C4-2B (cell line): ENCODE measurements at regions not wholly inside any gene's neighbourhood (a gene's known extent, or its start where the extent isn't known, plus 50 kb on each side); places are given as distances from the start of the nearest gene placed in this dataset.

Source experiments
- ZFX ChIP-seq: fragments of 450-650 bp; IDR thresholded peaks from 2 replicates; pipeline ENCODE4 v1.6.1; 2017
- TF ChIP-seq, protein P1 (sequence below): fragments of 450-650 bp; conservative IDR thresholded peaks from 2 replicates; pipeline ENCODE4 v1.5.1; 2017; ENCODE audit warnings: mild to moderate bottlenecking

DNA sequence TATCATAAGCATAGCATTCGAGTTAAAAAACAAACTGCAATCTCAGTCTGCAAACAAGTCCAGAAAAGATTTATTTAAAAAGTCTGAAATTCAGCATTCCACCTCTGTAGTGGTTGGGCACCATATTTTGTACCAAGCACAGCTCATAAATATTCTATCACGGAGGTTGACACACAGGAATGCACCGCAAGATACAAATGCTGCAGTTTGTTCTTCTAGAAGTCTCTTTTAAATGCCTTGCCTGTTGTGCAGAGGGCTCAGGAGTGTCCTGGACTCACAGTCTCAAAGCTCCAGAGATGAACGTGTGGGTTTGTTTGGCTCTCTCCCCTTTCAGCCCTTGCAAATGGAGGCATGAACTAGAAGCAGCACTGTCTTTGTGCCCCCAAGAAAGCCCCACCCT, 212.4 kb upstream of the USP24 start:
- TF ChIP-seq, protein P1, sequence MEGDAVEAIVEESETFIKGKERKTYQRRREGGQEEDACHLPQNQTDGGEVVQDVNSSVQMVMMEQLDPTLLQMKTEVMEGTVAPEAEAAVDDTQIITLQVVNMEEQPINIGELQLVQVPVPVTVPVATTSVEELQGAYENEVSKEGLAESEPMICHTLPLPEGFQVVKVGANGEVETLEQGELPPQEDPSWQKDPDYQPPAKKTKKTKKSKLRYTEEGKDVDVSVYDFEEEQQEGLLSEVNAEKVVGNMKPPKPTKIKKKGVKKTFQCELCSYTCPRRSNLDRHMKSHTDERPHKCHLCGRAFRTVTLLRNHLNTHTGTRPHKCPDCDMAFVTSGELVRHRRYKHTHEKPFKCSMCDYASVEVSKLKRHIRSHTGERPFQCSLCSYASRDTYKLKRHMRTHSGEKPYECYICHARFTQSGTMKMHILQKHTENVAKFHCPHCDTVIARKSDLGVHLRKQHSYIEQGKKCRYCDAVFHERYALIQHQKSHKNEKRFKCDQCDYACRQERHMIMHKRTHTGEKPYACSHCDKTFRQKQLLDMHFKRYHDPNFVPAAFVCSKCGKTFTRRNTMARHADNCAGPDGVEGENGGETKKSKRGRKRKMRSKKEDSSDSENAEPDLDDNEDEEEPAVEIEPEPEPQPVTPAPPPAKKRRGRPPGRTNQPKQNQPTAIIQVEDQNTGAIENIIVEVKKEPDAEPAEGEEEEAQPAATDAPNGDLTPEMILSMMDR, result no peak
- TF ChIP-seq ZFX, result no peak
